ENCODE measurements at regions not wholly inside any gene's neighbourhood (a gene's known extent, or its start where the extent isn't known, plus 50 kb on each side); places are given as distances from the start of the nearest gene placed in this dataset.

GRCh38 chr14:66003082-66003730 is 483.0 kb upstream of the CCDC196 start:
- DNase-seq, result no peak
- Histone ChIP-seq H3K36me3 (replicated peaks in 1 of 2; ENCODE audit: control insufficient read depth in 1 of 2, insufficient read depth in 2 of 2, low read length in 1 of 2) (no peaks in the 10 kb centered on the region), H3K9me3 (no peaks in the 10 kb centered on the region), H3K79me2 (ENCODE audit: insufficient read depth) (no peaks in the 10 kb centered on the region), H3F3A (replicated peaks; ENCODE audit: insufficient read depth) (no peaks in the 10 kb centered on the region), H3K27me3 (ENCODE audit: insufficient read depth) (no peaks in the 10 kb centered on the region), H3K9ac (no peak overlapping the region), H3K4me3 (ENCODE audit: low read depth in 2 of 2, low read length in 1 of 2) (no peak overlapping the region), H4K20me1 (ENCODE audit: insufficient read depth) (no peaks in the 10 kb centered on the region), H2AFZ (ENCODE audit: low read depth) (no peak overlapping the region), H3K9me2 (no peaks in the 10 kb centered on the region), H3K4me2 (no peak overlapping the region), H3K4me1 (ENCODE audit: control insufficient read depth in 1 of 2, insufficient read depth in 2 of 2, low read depth in 1 of 2, low read length in 1 of 2) (no peaks in the 10 kb centered on the region), H3K27ac (ENCODE audit: low read depth in 2 of 2, low read length in 1 of 2) (no peak overlapping the region)
- 36% methylated on average over 10 of the region's 10 CpGs for WGBS (ENCODE audit: low lambda C conversion rate)
- POLR2A ChIA-PET, result no interaction called here
- no peak for TF ChIP-seq REST (IDR thresholded peaks at IDR 0.05; ENCODE audit: low read depth, low read length)
- no peak for TF ChIP-seq MEF2A (IDR thresholded peaks at IDR 0.05; ENCODE audit: borderline replicate concordance, low read depth)
- no peak for TF ChIP-seq ELF1 (IDR thresholded peaks at IDR 0.05)
- no peak for TF ChIP-seq IRF3 (IDR thresholded peaks at IDR 0.05; ENCODE audit: low read depth, low read length)
- TF ChIP-seq USF2 (IDR thresholded peaks at IDR 0.05; ENCODE audit: borderline replicate concordance, low read depth, low read length), result no peak
- TF ChIP-seq RAD21 (IDR thresholded peaks at IDR 0.05; ENCODE audit: low read length), result no peak
- no peak for TF ChIP-seq RCOR1 (IDR thresholded peaks at IDR 0.05; ENCODE audit: low read length)
- TF ChIP-seq FOXM1 (IDR thresholded peaks at IDR 0.05; ENCODE audit: low read depth), result no peak
- TF ChIP-seq GABPA (IDR thresholded peaks at IDR 0.05; ENCODE audit: low read depth), result no peak
- no peak for TF ChIP-seq PBX3 (IDR thresholded peaks at IDR 0.05)
- no peak for TF ChIP-seq EZH2phosphoT487 (IDR thresholded peaks at IDR 0.05; ENCODE audit: borderline replicate concordance, low read depth)
- no peak for TF ChIP-seq FOXJ3 (CRISPR knock-in tag; IDR thresholded peaks at IDR 0.05)
- no peak for TF ChIP-seq EP300 (IDR thresholded peaks at IDR 0.05; ENCODE audit: borderline replicate concordance in 1 of 2, low read depth in 1 of 2, low read length in 1 of 2)
- TF ChIP-seq SMC3 (IDR thresholded peaks at IDR 0.05; ENCODE audit: low read depth, low read length), result no peak
- no peak for TF ChIP-seq GATA2 (CRISPR knock-in tag; IDR thresholded peaks at IDR 0.05)
- no peak for TF ChIP-seq RFX5 (IDR thresholded peaks at IDR 0.05; ENCODE audit: low read length)
- no peak for TF ChIP-seq YY1 (IDR thresholded peaks at IDR 0.05; ENCODE audit: low read depth)
- CTCF ChIA-PET, result no interaction called here

All from SK-N-SH (cell line).